NT2/D1 (cell line): ENCODE measurements at regions not wholly inside any gene's neighbourhood (a gene's known extent, or its start where the extent isn't known, plus 50 kb on each side); places are given as distances from the start of the nearest gene placed in this dataset.

Source experiments
- DNase-seq: peaks from one replicate; pipeline ENCODE4 v3.0.0-alpha.2; 2011; ENCODE audit warnings: low read depth, low spot score
- H3K27me3 ChIP-seq: 2 replicates; pipeline ENCODE4 v1.6.0; 2011; ENCODE audit warnings: mild to moderate bottlenecking; ENCODE audit not compliant: insufficient read length, insufficient read depth
- H3K36me3 ChIP-seq: 2 replicates; pipeline ENCODE4 v1.6.1; 2011; ENCODE audit warnings: mild to moderate bottlenecking, low read length, mixed read lengths; ENCODE audit not compliant: insufficient read depth, insufficient read length
- H3K4me1 ChIP-seq: 2 replicates; pipeline ENCODE4 v1.5.1; 2011; ENCODE audit not compliant: insufficient read depth, insufficient read length
- H3K4me3 ChIP-seq: 2 replicates; pipeline ENCODE4 v1.5.1; 2011; ENCODE audit warnings: low read depth; ENCODE audit not compliant: insufficient read length
- H3K9ac ChIP-seq: 2 replicates; pipeline ENCODE4 v1.6.0; 2011; ENCODE audit warnings: low read depth; ENCODE audit not compliant: insufficient read length
- H3K9me3 ChIP-seq: 2 replicates; pipeline ENCODE4 v1.5.1; 2011; ENCODE audit warnings: mild to moderate bottlenecking, low read length; ENCODE audit not compliant: insufficient read depth
- SUZ12 ChIP-seq: IDR thresholded peaks from 2 replicates; pipeline ENCODE4 v1.6.1; 2011; ENCODE audit not compliant: insufficient read length, insufficient read depth; ENCODE audit errors: extremely low read depth
- YY1 ChIP-seq: IDR thresholded peaks from 2 replicates; pipeline ENCODE4 v1.6.1; 2011; ENCODE audit not compliant: insufficient read length, insufficient read depth
- ZNF274 ChIP-seq: IDR thresholded peaks from 2 replicates; pipeline ENCODE4 v1.6.1; 2011; ENCODE audit warnings: mild to moderate bottlenecking, low read depth, low read length

GRCh38 chr7:8314566-8314965 lies 52.6 kb upstream of the ICA1 start:
- Histone ChIP-seq H3K4me1 (no peaks in the 10 kb centered on the region), H3K9ac (no peak overlapping the region), H3K36me3 (peaks cover 6% of the 10 kb centered on the region), H3K4me3 (no peak overlapping the region), H3K27me3 (no peaks in the 10 kb centered on the region), H3K9me3 (peaks cover 27% of the 10 kb centered on the region)
- no peak for DNase-seq
- TF ChIP-seq ZNF274 (no peak), YY1 (no peak), SUZ12 (no peak)

DNA sequence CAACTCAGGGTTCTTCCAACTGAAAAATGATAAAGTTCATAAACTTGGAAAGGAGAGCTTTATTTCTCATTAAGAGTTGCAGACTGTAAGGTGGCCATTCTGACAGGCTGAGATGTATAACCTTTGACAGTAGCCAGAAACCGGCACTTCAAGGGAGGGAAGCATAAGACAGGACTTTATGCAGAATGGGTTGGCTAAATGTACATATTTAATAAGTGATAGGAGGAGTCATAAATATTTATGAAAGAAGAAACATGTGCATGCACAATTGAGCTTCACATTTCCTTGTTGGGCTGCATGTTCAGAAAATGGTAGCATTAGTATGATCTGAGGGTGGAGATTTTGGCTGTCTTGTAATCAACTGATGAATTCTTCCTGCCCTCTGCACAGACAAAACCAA lies 57.1 kb upstream of the ICA1 start:
- no peak for TF ChIP-seq SUZ12
- no peak for TF ChIP-seq YY1
- no peak for TF ChIP-seq ZNF274
- DNase-seq, result no peak

DNA sequence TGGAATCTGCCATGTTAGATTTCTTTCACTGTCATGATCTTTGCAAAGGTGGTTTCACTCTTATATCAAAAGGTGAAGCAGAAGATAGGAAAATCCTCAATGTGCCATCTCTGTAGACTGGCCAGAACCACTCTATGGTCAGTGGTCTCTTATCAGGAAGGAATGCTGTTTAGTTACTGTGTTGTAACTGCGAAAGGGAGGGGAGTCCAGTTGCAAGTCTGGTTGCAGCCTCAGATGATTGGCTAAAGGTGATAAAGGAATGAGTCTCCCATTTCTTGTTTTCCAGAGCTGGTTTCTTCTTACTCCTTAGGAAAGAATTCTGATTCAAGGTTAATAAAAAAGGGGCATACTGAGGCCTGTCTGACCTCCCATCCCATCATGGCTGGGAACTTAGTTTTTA lies 58.2 kb upstream of the ICA1 start:
- H3K36me3 ChIP-seq, result peaks cover 6% of the 10 kb centered on the region
- no peaks in the 10 kb centered on the region for H3K4me1 ChIP-seq
- TF ChIP-seq ZNF274 (no peak), SUZ12 (no peak), YY1 (no peak)
- H3K27me3 ChIP-seq, result no peaks in the 10 kb centered on the region
- H3K9me3 ChIP-seq, result peaks cover 16% of the 10 kb centered on the region
- H3K9ac ChIP-seq, result no peak overlapping the region
- no peak overlapping the region for H3K4me3 ChIP-seq
- no peak for DNase-seq

More for the DNA sequence above, 57.1 kb upstream of the ICA1 start:
- Histone ChIP-seq H3K27me3 (no peaks in the 10 kb centered on the region), H3K4me1 (no peaks in the 10 kb centered on the region), H3K36me3 (peaks cover 6% of the 10 kb centered on the region), H3K9ac (no peak overlapping the region), H3K4me3 (no peak overlapping the region), H3K9me3 (peaks cover 16% of the 10 kb centered on the region)

GRCh38 chr7:8321312-8321711 lies 59.3 kb upstream of the ICA1 start:
- no peaks in the 10 kb centered on the region for H3K27me3 ChIP-seq
- no peak overlapping the region for H3K9ac ChIP-seq
- H3K4me3 ChIP-seq, result no peak overlapping the region
- TF ChIP-seq YY1 (no peak), ZNF274 (no peak), SUZ12 (no peak)
- DNase-seq, result no peak
- no peaks in the 10 kb centered on the region for H3K4me1 ChIP-seq
- H3K9me3 ChIP-seq, result peaks cover 16% of the 10 kb centered on the region
- H3K36me3 ChIP-seq, result no peaks in the 10 kb centered on the region

DNA sequence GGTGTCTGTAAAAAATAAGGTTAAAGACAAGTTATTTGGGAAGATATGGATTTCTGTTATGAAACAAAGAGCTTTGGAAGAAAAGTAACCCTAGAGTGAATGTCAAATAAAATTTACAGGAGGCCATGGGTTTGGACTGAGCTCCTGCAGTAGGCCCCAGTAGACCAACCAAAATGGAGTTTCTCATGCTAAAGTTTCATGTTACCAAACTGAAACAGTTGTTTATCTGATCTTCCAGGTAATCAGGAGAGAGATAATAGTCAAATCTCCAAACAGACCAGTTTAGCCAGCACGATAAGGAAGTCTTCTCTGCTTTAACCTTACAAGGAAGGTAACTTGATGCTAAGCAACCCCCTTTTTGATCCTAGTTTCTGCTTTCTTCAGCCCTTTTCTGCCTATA lies 60.7 kb upstream of the ICA1 start:
- Histone ChIP-seq H3K36me3 (no peaks in the 10 kb centered on the region), H3K27me3 (no peaks in the 10 kb centered on the region), H3K4me3 (no peak overlapping the region), H3K9ac (no peak overlapping the region), H3K4me1 (no peaks in the 10 kb centered on the region), H3K9me3 (peaks cover 16% of the 10 kb centered on the region)
- DNase-seq, result no peak
- TF ChIP-seq YY1 (no peak), ZNF274 (no peak), SUZ12 (no peak)

DNA sequence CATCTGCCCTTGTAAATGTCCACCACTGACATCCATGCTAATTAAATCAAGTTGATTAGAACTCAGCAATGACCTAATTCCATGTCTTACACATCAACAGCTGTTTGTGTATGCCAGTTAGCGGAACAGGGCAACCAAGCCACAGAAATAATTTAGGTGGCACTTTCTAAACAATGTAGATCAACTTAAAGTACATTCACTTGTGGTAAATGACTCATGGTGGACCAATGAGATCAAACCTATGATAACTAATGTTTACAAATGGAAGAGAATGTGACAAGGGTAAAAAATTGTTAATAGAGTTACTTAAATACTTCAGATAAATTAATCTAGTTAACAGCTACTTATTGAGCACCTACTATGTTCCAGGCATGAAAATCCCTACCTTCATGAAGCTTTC lies 63.1 kb upstream of the ICA1 start:
- no peak for DNase-seq
- H3K4me3 ChIP-seq, result no peak overlapping the region
- no peaks in the 10 kb centered on the region for H3K27me3 ChIP-seq
- no peaks in the 10 kb centered on the region for H3K4me1 ChIP-seq
- no peaks in the 10 kb centered on the region for H3K36me3 ChIP-seq
- H3K9me3 ChIP-seq, result no peaks in the 10 kb centered on the region
- no peak overlapping the region for H3K9ac ChIP-seq
- TF ChIP-seq SUZ12, result no peak
- TF ChIP-seq ZNF274, result no peak
- TF ChIP-seq YY1, result no peak

GRCh38 chr7:8327199-8327598 lies 65.2 kb upstream of the ICA1 start:
- H3K9ac ChIP-seq, result no peak overlapping the region
- no peaks in the 10 kb centered on the region for H3K36me3 ChIP-seq
- H3K4me3 ChIP-seq, result no peak overlapping the region
- H3K9me3 ChIP-seq, result no peaks in the 10 kb centered on the region
- TF ChIP-seq YY1 (no peak), SUZ12 (no peak), ZNF274 (no peak)
- no peak for DNase-seq
- H3K4me1 ChIP-seq, result no peaks in the 10 kb centered on the region
- H3K27me3 ChIP-seq, result no peaks in the 10 kb centered on the region

DNA sequence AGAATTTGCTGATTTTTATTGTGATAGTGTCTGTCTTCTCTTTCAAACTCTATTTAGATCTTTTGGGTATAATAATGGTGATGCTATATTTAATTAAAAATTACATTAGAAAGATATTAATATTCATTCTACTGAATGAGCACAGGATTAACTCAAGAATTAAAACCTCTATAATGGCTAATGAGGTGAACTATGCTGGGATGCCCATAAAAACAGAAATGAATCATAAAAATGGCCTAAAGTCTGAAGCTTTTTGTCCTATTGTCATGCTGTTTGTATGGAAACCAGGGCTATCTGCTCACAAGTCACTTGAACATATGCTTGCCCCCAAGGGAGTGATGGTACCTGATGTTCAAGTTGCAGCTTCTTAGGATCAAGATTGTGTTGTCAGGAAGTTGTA lies 76.2 kb upstream of the ICA1 start:
- TF ChIP-seq ZNF274 (no peak), SUZ12 (no peak), YY1 (no peak)
- H3K9me3 ChIP-seq, result no peaks in the 10 kb centered on the region
- no peaks in the 10 kb centered on the region for H3K27me3 ChIP-seq
- no peak for DNase-seq
- H3K4me1 ChIP-seq, result no peaks in the 10 kb centered on the region
- no peak overlapping the region for H3K4me3 ChIP-seq
- H3K9ac ChIP-seq, result no peak overlapping the region
- peaks cover 4% of the 10 kb centered on the region for H3K36me3 ChIP-seq
